Lower leg skin (tissue), 4 donors: ENCODE measurements at regions not wholly inside any gene's neighbourhood (a gene's known extent, or its start where the extent isn't known, plus 50 kb on each side); places are given as distances from the start of the nearest gene placed in this dataset.
"Not testable (repeated sequence)": the region's sequence is repeated elsewhere in the genome, so short reads cannot be mapped to it uniquely, and the experiment has no call there.

Experiments
- DNase-seq, 2 donors: peaks; one replicate each; pipeline ENCODE4 v3.0.0-alpha.2; 2019; ENCODE audit warnings: low spot score in 2 of 2
- H3K4me3 ChIP-seq: fragments of 200-600 bp; sonication (generic); 2 replicates; pipeline ENCODE4 v1.5.1; 2017; ENCODE audit warnings: mild to moderate bottlenecking, low read depth; ENCODE audit not compliant: poor library complexity, severe bottlenecking
- CTCF ChIP-seq, 3 donors: fragments of 450-650 bp; IDR thresholded peaks; one replicate each; pipeline ENCODE4 v1.5.1; 2016; ENCODE audit warnings: antibody characterized with exemption in 3 of 3, mild to moderate bottlenecking in 3 of 3, moderate library complexity in 2 of 3
- POLR2A ChIP-seq, 2 donors: fragments of 450-650 bp; IDR thresholded peaks; one replicate each; pipeline ENCODE4 v1.6.1; 2016 to 2017; ENCODE audit warnings: antibody characterized with exemption in 2 of 2, mild to moderate bottlenecking in 1 of 2, moderate library complexity in 1 of 2
- WGBS, 2 donors: methylation state at CpG; one replicate each; pipeline ENCODE4 v1.1.5; 2018; 5-methylcytosine and 5-hydroxymethylcytosine counted together
- intact Hi-C: fragments of 100-400 bp; cut with DNase I; formaldehyde crosslinking; loops from one replicate; pipeline ENCODE4 v1.15.0; 2023; ENCODE audit warnings: low total_unique reads

DNA sequence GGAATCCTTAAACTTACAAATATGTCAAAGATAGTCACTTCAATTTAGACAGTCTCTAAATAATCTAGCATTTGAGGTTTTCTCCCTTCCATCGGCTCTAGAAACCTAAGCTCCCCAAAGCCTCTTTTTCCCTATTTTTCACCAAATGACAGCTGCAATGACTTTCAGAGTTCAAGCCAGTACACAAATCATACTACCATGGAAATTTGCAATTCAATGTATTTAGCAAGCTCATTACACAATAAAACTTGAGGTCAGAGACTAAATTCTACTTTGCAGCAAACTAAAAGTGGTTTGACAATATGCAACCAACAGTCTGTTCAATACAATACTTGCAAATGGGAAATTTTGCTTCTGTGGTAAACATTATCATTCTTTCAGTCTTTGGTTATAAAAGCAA, 80.3 kb downstream of the SKIDA1 start:
- 88 to 95% methylated on average over 1 of the region's 1 CpG for WGBS, 2 donors
- intact Hi-C loops, result no loop called here
- TF ChIP-seq POLR2A (IDR thresholded peaks at IDR 0.05) (no peak), CTCF (IDR thresholded peaks at IDR 0.05) (no peak)
- no peak overlapping the region for H3K4me3 ChIP-seq
- DNase-seq, result no peak

DNA sequence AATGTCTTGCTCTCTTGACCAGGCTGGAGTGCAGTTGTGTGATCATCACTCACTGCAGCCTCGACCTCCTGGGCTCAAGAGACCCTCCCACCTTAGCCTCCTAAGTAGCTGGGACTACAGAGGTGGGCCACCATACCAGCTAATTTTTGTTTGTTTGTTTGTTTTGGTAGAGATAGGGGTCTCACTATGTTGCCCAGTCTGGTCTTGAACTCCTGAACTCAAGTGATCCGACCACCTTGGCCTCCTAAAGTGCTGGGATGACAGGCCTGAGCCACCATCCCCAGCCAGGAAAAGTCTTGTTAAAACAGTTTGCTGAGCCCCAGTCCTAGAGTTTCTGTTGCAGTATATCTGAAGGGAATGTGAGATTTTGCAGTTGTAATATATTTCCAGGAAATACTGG, 83.9 kb downstream of the SKIDA1 start:
- 97 to 98% methylated on average over 2 of the region's 2 CpGs for WGBS, 2 donors
- no peak overlapping the region for H3K4me3 ChIP-seq
- TF ChIP-seq POLR2A (IDR thresholded peaks at IDR 0.05), result no peak
- TF ChIP-seq CTCF (IDR thresholded peaks at IDR 0.05), result no peak
- intact Hi-C loops, result no loop called here
- peak in 1 of 2 donors; percentile 13 for DNase-seq

- WGBS, 2 donors, result 78 to 85% methylated on average over 10 of the region's 10 CpGs
- intact Hi-C loops, H3K4me3 ChIP-seq: not testable (repeated sequence)
- peak in 1 of 2 donors; percentile 65 for DNase-seq
Measured at GRCh38 chr10:21438914-21439313, 86.6 kb downstream of the SKIDA1 start.

DNA sequence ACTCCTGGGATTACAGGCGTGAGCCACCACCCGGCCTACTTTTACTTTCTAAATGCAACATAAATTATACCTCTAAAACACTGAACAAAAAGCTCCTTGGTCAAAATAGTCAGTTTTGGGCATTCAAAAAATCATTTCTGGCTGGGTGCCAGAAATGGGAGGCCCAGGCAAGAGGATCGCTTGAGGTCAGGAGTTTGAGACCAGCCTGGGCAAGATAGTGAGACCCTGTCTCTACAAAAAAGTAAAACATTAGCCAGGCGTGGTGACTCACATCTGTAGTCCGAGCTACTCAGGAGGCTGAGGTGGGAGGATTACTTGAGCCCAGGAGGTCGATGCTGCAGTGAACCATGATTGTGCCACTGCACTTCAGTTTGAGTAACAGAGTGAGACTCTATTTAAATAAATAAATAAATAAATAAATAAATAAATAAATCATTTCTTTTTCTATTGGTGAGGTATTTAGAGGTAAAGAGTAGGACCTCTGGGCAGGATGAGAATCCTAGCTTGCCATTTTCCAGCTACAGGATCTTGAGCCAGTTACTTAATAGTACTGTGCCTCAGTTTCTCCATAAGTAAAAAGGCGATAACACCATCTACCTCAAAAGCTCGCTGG, 87.6 kb downstream of the SKIDA1 start:
- intact Hi-C loops, result no loop called here
- TF ChIP-seq POLR2A (IDR thresholded peaks at IDR 0.05) (no peak), CTCF (IDR thresholded peaks at IDR 0.05) (no peak)
- H3K4me3 ChIP-seq, result no peak overlapping the region
- 91 to 93% methylated on average over 8 of the region's 8 CpGs for WGBS, 2 donors
- DNase-seq, result peak in 1 of 2 donors; percentile 50

DNA sequence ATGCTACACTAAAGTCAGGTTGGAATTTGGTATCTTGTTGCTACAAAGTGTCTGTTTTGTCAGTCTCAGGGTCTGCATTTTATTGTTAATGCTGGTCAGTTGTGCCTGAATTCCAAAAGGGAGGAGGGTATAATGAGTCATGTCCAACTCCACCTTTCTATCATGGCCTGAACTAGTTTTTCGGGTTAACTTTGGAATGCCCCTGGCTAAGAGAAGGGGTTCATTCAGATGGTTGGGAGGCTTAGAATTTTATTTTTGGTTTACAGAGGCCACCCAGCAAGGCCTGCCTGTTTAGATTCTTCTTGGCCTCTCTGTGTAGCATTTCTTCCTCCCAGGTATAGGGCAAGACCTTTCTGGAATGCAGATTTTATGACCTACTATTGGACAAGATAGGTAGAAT, 93.2 kb downstream of the SKIDA1 start:
- DNase-seq, result no peak
- no peak overlapping the region for H3K4me3 ChIP-seq
- TF ChIP-seq CTCF (IDR thresholded peaks at IDR 0.05) (no peak), POLR2A (IDR thresholded peaks at IDR 0.05) (no peak)
- intact Hi-C loops, result no loop called here
- 57 to 63% methylated on average over 1 of the region's 1 CpG for WGBS, 2 donors

DNA sequence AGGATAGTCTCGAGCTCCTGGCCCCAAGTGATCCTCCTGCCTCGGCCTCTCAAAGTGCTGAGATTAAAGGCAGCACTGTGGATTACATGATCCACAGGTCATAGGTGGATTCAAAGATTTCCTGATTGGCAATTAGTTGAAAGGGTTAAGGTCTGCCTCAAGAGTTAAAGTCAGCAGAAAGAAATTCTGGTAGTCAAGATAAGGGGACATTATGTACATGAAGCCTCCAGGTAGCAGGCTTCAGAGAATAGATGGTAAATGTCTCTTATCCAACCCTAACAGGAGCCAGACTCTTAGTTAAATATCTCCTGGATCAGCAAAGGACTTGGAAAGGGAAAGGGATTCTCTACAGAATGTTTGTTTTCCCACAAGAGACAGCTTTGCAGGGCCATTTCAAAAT, 93.7 kb downstream of the SKIDA1 start:
- WGBS, 2 donors, result 93% methylated on average over 2 of the region's 2 CpGs
- H3K4me3 ChIP-seq, result no peak overlapping the region
- no peak for DNase-seq
- TF ChIP-seq POLR2A (IDR thresholded peaks at IDR 0.05) (no peak), CTCF (IDR thresholded peaks at IDR 0.05) (no peak)
- intact Hi-C loops, result no loop called here
